ENCODE measurements at regions not wholly inside any gene's neighbourhood (a gene's known extent, or its start where the extent isn't known, plus 50 kb on each side); places are given as distances from the start of the nearest gene placed in this dataset.

GRCh38 chr2:195318440-195319111, 338.4 kb upstream of the SLC39A10 start:
- TF ChIP-seq ZNF148 (tag by site-specific recombination; IDR thresholded peaks at IDR 0.05; ENCODE audit: borderline replicate concordance) (no peak), CTCF (tag by site-specific recombination; IDR thresholded peaks at IDR 0.05) (no peak), ZNF629 (tag by site-specific recombination; IDR thresholded peaks at IDR 0.05) (no peak), ZSCAN5A (tag by site-specific recombination; IDR thresholded peaks at IDR 0.05) (no peak), ZNF433 (tag by site-specific recombination; IDR thresholded peaks at IDR 0.05; ENCODE audit: low read depth) (no peak), MYNN (tag by site-specific recombination; IDR thresholded peaks at IDR 0.05; ENCODE audit: borderline replicate concordance) (no peak), ZSCAN30 (tag by site-specific recombination; IDR thresholded peaks at IDR 0.05) (no peak), REPIN1 (tag by site-specific recombination; IDR thresholded peaks at IDR 0.05; ENCODE audit: low read depth) (no peak), GFI1B (tag by site-specific recombination; IDR thresholded peaks at IDR 0.05) (no peak)
